ENCODE measurements at regions not wholly inside any gene's neighbourhood (a gene's known extent, or its start where the extent isn't known, plus 50 kb on each side); places are given as distances from the start of the nearest gene placed in this dataset.
"Not testable (repeated sequence)": the region's sequence is repeated elsewhere in the genome, so short reads cannot be mapped to it uniquely, and the experiment has no call there.

GRCh38 chr6:156194981-156195380 lies 582.2 kb upstream of the ARID1B start:
- no peak for DNase-seq (ENCODE audit: low read depth)

GRCh38 chr6:156193381-156193780 lies 583.8 kb upstream of the ARID1B start:
- DNase-seq (ENCODE audit: low read depth) = no peak

GRCh38 chr6:156191895-156192294 lies 585.3 kb upstream of the ARID1B start:
- no peak for DNase-seq (ENCODE audit: low read depth)

DNA sequence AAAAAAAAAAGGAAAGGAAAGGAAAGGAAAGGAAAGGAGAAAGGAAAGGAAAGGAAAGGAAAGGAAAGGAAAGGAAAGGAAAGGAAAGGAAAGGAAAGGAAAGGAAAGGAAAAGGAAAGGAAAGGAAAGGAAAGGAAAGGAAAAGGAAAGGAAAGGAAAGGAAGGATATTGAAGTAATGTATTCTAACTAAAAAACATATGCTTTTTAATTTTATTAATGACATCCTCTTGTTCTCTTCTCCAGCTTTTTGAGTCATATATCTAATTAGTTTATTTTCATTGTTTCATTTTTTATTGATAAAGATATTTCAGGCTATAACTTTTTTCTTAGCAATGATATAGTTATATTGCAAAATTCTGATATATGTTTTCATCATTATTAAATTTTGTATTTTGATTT lies 585.8 kb upstream of the ARID1B start:
- not testable (repeated sequence) for DNase-seq (ENCODE audit: low read depth)

DNA sequence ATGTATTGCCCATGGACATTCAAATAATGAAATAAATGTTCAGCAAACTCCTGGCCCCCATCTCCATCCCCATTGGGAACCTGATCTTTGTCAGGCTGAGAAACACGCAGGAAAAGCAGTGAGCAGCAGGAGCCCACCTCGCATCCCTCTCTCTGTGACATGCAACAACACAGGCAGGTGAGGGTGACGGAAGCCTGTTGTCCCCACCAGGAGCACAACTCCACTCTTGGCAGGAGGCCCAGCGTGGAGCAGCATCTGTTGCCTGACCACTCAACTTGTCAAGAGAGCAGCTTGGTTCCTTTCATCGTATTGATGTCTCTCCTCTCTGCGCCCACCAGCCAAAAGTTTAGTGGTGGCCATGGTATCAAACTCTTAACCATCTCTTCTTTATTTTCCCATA lies 586.9 kb upstream of the ARID1B start:
- DNase-seq (ENCODE audit: low read depth) = no peak

GRCh38 chr6:156189714-156190113 lies 587.5 kb upstream of the ARID1B start:
- DNase-seq (ENCODE audit: low read depth) = no peak

DNA sequence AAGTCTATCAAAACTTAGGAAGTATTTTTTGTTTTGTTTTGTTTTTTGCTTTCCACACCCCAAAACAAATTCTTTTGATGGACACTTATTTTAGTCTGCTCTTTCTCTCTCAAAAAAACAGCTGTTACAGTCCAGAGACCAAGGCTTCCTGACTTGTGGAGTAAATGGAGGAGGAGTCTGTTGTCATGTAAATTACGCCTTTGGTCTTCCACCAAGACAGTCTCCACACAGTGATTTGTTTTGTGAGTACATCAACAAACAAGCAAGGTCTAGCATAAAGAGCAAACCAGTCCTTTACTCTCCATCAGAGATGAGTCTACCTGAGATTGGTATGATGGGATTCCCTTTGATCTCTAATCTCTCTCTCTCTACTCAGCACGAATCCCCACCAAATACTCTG lies 588.0 kb upstream of the ARID1B start:
- no peak for DNase-seq (ENCODE audit: low read depth)

DNA sequence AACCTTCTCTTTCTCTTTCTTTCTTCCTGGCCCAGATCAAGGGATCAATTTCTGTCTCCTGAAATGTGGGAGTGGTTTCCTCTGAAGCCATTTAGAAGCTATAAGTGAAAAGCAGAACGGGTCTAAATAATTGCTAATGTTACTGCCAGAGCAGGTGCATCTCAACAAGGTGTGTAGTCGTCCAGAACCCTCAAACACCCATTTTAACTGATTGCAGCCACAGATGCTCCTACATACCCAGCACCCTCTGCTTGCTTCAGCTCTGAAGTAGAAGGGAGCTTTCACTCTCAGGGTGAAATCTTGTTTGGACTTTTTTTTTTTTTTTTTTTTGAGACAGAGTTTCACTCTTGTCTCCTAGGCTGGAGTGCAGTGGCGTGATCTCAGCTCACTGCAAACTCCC lies 592.1 kb upstream of the ARID1B start:
- DNase-seq (ENCODE audit: low read depth) = no peak

GRCh38 chr6:156183678-156184077 lies 593.5 kb upstream of the ARID1B start:
- peak; percentile 21 for DNase-seq (ENCODE audit: low read depth)

DNA sequence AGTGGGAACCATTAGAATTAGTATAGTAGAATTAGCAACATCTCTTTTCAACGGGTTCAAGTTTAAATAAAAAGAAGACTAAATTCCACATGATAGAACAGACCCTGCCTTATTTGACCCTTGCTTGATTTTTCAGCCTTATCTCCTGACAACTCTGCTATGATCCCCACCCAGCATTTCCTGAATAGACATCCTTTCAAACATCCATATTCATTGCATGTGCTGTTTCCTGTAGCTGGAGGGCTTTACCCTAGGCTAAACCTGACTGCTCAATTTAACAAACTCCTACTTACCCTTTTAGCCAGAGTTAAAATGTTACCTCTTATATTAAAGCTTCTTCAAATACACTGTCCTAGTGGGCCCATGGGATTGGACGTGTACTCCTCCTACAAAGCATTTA lies 594.8 kb upstream of the ARID1B start:
- no peak for DNase-seq (ENCODE audit: low read depth)

DNA sequence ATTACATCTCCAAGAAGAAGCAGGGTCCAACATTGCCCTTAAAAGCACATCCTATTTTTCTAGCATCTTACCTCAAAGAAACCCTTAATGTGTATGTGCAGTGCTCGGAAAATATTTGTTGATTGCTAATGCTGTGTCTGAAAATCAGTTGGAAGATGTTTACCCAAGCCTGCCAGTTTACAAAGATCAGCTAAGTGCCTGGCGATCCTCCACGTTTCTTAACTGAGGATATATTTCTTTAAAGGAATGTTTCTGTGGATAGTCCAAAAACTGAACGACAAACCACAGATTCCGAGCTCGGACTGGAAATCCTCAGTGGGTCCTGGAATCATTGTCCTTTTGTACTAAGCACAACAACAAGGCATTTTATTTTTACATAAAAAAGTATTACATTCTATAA lies 595.7 kb upstream of the ARID1B start:
- no peak for DNase-seq (ENCODE audit: low read depth)

GRCh38 chr6:156175971-156176421 lies 601.2 kb upstream of the ARID1B start:
- peak; percentile 15 for DNase-seq (ENCODE audit: low read depth)

- no peak for DNase-seq (ENCODE audit: low read depth)
These were observed 601.7 kb upstream of the ARID1B start for GRCh38 chr6:156175433-156175832.

DNA sequence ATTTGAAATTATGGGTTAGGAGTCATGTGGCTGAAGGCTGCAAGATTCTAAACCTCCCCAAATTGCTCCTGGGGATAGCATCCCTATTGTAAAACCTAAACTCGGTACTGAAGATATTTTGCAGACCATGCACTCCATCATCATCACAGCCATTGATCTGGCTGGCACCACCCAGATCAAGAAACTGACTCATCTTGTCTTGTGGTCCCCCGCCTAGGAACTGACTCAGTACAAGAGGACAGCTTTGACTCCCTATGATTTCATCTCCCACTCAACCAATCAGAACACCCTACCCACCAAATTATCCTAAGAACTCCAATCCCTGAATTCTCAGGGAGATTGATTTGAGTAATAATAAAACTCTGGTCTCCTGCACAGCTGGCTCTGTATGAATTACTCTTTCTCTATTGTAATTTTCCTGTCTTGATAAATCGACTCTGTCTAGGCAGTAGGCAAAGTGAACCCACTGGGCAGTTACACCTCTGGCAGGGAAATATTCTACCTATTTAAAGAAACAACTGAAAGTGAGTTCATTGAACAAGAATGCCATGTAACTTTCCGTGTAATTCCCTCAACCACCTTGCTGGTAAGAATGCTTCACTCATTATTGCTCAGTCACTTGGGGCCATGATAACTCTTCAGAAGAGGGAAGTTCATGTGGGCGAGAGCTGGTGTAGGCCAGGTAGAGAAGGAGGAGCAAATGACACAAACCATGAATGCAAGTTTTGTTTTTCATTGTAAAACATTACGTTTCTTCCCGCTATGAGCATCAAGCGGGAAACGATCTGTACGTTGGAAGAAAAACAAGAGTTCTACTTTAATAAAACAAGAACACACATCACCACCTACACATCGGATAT lies 602.9 kb upstream of the ARID1B start:
- no peak for DNase-seq (ENCODE audit: low read depth)

GRCh38 chr6:156169371-156169770 lies 607.8 kb upstream of the ARID1B start:
- no peak for DNase-seq (ENCODE audit: low read depth)

DNA sequence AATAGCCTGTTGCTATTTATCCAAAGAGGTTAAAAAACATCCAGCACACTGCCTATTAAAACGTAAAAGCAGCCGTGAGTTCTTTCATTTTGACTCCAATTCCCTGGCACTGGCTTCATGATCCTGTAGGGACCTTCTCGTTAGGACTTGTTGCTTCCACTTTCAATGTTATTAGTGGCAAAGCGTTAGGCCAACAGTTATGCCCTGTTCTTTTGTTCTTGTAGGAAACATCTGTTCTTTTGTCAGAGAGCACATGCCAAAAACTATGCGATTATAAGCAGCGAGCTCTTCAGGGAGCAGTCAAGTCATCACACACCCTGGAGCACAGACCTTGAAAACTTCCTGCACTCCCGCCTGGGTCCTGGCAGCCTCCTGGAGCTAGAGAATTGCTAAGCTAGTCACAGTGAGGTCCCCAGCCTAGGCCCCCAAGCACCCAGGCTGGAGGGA lies 609.5 kb upstream of the ARID1B start:
- no peak for DNase-seq (ENCODE audit: low read depth)

DNA sequence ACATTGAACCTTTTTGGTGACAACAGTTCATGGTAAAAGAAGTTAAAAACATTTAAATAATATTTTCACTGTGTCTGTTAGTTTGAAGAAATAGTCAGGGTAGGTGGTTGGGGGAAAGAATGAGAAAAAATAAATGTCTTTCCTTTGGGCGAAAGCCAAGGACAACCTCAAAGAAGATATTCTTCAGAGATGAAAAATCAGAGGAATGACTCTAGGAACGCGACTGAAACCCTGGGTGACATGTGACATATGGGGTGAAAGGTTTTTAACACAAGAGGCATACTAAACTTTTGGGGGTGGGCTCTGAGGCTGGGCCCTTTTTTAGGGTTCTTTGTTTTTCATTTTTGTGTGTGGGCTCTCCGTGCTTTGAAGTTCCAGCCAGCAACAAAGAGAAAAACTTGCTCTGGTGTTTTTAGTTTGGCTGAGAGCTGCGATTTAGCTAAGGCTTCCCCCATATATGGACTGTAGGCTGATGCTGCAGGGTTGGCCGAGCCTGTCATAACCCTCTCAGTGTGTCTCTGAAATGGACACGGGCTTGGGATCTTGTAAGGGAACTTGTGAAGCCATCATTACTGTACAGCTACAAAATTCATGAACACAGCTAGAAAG lies 610.1 kb upstream of the ARID1B start:
- DNase-seq (ENCODE audit: low read depth) = no peak

DNA sequence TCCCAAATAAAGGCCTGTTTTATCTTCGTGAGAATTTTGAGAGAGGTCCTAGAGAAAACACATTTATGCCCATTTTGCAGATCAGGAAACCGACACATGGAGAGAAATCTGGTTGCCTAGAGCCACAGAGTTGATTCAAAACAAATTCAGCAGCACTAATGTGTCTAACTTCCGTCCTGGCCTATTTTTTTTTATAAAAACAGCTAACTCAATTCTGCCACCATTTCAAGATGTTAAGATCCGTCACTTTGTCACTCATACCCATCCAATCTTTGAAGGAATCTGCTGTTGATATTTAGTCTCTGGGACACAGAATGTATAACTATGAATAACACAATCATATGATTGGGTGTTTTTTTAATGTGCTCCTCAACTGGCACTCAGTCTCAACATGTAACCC lies 611.1 kb upstream of the ARID1B start:
- DNase-seq (ENCODE audit: low read depth) = no peak

DNA sequence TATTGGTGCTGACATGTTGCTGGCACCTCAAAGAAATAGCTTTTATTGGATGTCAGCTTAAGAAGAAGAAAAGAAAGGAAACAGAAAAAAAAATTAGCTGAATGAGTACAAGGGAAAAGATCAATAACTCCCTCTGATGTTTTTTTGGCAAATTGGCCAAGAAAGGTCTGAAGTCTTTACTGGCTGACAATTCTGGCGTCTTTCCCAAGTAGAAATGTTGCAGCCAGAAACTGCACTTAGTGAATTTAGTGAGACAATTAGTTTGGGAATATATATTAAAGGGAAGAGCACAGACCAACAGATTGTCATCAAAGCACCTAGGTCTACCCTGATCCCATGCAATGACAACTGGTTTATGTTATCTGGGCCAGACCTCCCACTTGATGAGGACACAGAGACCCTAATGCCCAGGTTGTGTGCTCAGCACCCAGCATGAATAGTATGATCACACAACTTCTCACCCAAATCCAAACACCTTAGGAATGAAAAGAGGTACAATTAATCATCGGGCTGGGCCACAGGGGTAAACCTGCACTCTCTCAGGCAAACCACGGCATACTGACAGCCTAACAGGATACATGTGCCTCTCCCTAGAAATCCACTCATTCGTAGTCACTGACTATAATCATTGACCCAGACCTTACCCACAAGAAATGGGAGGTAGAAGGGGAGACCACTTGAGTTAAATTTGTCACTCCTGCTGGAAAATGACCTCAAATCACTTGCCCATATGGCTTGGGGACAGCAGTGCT lies 612.3 kb upstream of the ARID1B start:
- peak; percentile 7 for DNase-seq (ENCODE audit: low read depth)

- no peak for DNase-seq (ENCODE audit: low read depth)
These were observed 613.9 kb upstream of the ARID1B start for GRCh38 chr6:156163311-156163710.

- no peak for DNase-seq (ENCODE audit: low read depth)
These were observed 615.7 kb upstream of the ARID1B start for GRCh38 chr6:156161471-156161870.

- no peak for DNase-seq (ENCODE audit: low read depth)
These were observed 616.4 kb upstream of the ARID1B start for GRCh38 chr6:156160795-156161165.

Measured in renal cortical epithelial cell (primary cell).